ENCODE measurements at regions not wholly inside any gene's neighbourhood (a gene's known extent, or its start where the extent isn't known, plus 50 kb on each side); places are given as distances from the start of the nearest gene placed in this dataset.
"Not testable (repeated sequence)": the region's sequence is repeated elsewhere in the genome, so short reads cannot be mapped to it uniquely, and the experiment has no call there.

DNA sequence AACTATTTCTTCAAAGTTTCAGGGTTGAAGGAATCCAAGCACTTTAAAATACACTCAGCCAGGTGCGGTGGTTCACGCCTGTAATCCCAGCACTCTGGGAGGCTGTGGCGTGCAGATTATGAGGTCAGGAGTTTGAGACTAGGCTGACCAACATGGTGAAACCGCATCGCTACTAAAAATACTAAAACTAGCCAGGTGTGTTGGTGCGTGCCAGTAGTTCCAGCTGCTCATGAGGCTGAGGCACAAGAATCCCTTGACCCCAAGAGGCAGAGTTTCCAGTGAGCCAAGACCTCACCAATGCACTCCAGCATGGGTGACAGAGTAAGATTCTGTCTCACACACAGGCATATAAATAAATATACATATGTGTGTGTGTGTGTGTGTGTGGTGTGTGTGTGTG lies 85.2 kb downstream of the HSFY2 start:
- TF ChIP-seq, protein P1, sequence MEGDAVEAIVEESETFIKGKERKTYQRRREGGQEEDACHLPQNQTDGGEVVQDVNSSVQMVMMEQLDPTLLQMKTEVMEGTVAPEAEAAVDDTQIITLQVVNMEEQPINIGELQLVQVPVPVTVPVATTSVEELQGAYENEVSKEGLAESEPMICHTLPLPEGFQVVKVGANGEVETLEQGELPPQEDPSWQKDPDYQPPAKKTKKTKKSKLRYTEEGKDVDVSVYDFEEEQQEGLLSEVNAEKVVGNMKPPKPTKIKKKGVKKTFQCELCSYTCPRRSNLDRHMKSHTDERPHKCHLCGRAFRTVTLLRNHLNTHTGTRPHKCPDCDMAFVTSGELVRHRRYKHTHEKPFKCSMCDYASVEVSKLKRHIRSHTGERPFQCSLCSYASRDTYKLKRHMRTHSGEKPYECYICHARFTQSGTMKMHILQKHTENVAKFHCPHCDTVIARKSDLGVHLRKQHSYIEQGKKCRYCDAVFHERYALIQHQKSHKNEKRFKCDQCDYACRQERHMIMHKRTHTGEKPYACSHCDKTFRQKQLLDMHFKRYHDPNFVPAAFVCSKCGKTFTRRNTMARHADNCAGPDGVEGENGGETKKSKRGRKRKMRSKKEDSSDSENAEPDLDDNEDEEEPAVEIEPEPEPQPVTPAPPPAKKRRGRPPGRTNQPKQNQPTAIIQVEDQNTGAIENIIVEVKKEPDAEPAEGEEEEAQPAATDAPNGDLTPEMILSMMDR (IDR thresholded peaks at IDR 0.05), result not testable (repeated sequence)
- not testable (repeated sequence) for TF ChIP-seq POLR2A, EP300, POLR2AphosphoS5 (IDR thresholded peaks at IDR 0.05)

Data from stomach (tissue), 4 donors.